Right lobe of liver (tissue), 6 donors: ENCODE measurements at regions not wholly inside any gene's neighbourhood (a gene's known extent, or its start where the extent isn't known, plus 50 kb on each side); places are given as distances from the start of the nearest gene placed in this dataset.

Source experiments
- ATAC-seq, 4 donors: fragments of 200-7000 bp; cut with Tn5 transposase; one replicate each; pipeline ENCODE4 v1.9.1; 2020; ENCODE audit warnings: mild to moderate bottlenecking in 4 of 4, moderate library complexity in 4 of 4
- DNase-seq, 3 donors: peaks; one replicate each; pipeline ENCODE4 v3.0.0-alpha.2; 2020
- H3K27ac ChIP-seq, 3 donors: fragments of 200-600 bp; one replicate each; pipeline ENCODE4 v1.8.0; 2022
- H3K27me3 ChIP-seq, 2 donors: fragments of 200-600 bp; one replicate each; pipeline ENCODE4 v1.8.0; 2022
- H3K36me3 ChIP-seq, 4 donors: fragments of 200-600 bp; sonication (generic) in 1 of 4; one replicate each; pipeline versions ENCODE4 v1.5.1 to v1.8.0; 2017 to 2022; ENCODE audit warnings: control low read depth in 1 of 4
- H3K4me1 ChIP-seq, 4 donors: fragments of 200-600 bp; sonication (generic) in 1 of 4; one replicate each; pipeline versions ENCODE4 v1.5.1 to v1.8.0; 2017 to 2022; ENCODE audit warnings: control low read depth in 1 of 4
- H3K4me3 ChIP-seq, 3 donors: fragments of 200-600 bp; one replicate each; pipeline ENCODE4 v1.8.0; 2022
- H3K9me3 ChIP-seq, 4 donors: fragments of 200-600 bp; sonication (generic) in 1 of 4; one replicate each; pipeline versions ENCODE4 v1.5.1 to v1.8.0; 2017 to 2022; ENCODE audit warnings: control low read depth in 1 of 4
- POLR2A ChIP-seq: fragments of 450-650 bp; IDR thresholded peaks from one replicate; pipeline ENCODE4 v1.6.1; 2017; ENCODE audit warnings: antibody characterized with exemption, mild to moderate bottlenecking
- WGBS: methylation state at CpG from one replicate; pipeline ENCODE4 v1.1.6; 2018; ENCODE audit warnings: low coverage, low lambda C conversion rate; ENCODE audit not compliant: insufficient coverage; ENCODE audit errors: missing lambda C conversion rate; 5-methylcytosine and 5-hydroxymethylcytosine counted together
- intact Hi-C, 2 donors: fragments of 100-400 bp; cut with DNase I; formaldehyde crosslinking; loops; one replicate each; pipeline versions ENCODE4 v1.11.2 to v1.14.1; 2022
- TF ChIP-seq, protein P1 (sequence below), 4 donors: fragments of 200-600 bp in 3 of 4; fragments of 450-650 bp in 1 of 4; IDR thresholded peaks; one replicate each; pipeline versions ENCODE4 v1.5.1 to v1.8.0; 2016 to 2022; ENCODE audit warnings: antibody characterized with exemption in 4 of 4, mild to moderate bottlenecking in 2 of 4
- donor health status: DM: no; HTN: yes; CAD: no.
- donor health status: DM: no; HTN: no; CAD: no.
- donor health status: DM: no; HTN: no; CAD: no.
- donor health status: DM: no; HTN: yes; CAD: no.
- donor health status: DM: no; HTN: yes; CAD: no.

GRCh38 chr2:115939902-115940301 is 1497.5 kb downstream of the DPP10 start:
- TF ChIP-seq, protein P1, sequence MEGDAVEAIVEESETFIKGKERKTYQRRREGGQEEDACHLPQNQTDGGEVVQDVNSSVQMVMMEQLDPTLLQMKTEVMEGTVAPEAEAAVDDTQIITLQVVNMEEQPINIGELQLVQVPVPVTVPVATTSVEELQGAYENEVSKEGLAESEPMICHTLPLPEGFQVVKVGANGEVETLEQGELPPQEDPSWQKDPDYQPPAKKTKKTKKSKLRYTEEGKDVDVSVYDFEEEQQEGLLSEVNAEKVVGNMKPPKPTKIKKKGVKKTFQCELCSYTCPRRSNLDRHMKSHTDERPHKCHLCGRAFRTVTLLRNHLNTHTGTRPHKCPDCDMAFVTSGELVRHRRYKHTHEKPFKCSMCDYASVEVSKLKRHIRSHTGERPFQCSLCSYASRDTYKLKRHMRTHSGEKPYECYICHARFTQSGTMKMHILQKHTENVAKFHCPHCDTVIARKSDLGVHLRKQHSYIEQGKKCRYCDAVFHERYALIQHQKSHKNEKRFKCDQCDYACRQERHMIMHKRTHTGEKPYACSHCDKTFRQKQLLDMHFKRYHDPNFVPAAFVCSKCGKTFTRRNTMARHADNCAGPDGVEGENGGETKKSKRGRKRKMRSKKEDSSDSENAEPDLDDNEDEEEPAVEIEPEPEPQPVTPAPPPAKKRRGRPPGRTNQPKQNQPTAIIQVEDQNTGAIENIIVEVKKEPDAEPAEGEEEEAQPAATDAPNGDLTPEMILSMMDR (IDR thresholded peaks at IDR 0.05): no peak
- TF ChIP-seq POLR2A: no peak
- Histone ChIP-seq H3K4me3 (no peak overlapping the region), H3K36me3 (no peaks in the 10 kb centered on the region), H3K27ac (no peak overlapping the region), H3K9me3 (no peaks in the 10 kb centered on the region), H3K27me3 (no peaks in the 10 kb centered on the region), H3K4me1 (no peaks in the 10 kb centered on the region)
- ATAC-seq: no peak
- DNase-seq: no peak
- intact Hi-C loops: no loop called here
- WGBS: 45% methylated on average over 3 of the region's 3 CpGs

DNA sequence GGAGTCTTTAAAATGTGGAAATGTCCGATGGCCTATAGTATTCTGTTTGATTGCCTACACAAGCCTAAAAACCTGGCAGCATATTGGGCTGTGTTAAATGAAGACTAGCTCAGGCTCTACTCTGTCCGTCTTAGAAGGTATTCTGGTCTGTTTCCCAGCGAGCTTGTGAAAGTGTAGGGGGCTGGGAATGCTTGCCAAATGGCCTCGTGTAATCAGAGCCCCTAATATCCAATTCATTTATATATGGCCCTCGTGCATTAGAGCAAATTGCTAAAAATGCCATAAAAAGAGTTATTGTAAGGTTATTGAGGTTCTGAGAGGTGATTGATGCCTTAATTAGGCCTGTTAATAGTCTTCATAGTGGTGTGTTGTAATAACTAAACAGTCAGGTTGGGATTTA is 1500.4 kb downstream of the DPP10 start:
- Histone ChIP-seq H3K27me3 (no peaks in the 10 kb centered on the region), H3K4me1 (no peaks in the 10 kb centered on the region), H3K27ac (no peak overlapping the region), H3K9me3 (no peaks in the 10 kb centered on the region), H3K36me3 (no peaks in the 10 kb centered on the region), H3K4me3 (no peak overlapping the region)
- intact Hi-C loops: no loop called here
- ATAC-seq (no peak), DNase-seq (no peak)
- TF ChIP-seq POLR2A: no peak
- TF ChIP-seq, protein P1 (IDR thresholded peaks at IDR 0.05): no peak
- 36% methylated on average over 5 of the region's 5 CpGs for WGBS

DNA sequence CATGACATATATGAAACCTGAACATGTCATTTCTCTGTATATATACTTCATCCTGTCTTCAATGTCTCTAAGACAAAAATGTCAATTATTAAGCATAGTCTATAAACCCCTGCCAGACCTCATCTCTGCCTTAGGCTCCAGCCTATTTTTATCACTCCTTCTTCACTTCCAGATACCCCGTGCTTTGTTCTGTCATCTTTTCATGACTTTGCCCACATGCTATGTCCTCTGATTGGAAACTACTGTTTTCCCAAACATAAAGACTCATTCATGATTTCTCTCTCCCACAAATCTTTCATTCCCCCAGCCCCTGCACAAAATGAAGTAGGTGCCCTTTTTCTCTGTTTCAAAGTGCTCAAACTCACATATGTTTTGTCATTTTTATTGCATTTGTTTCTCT is 1503.9 kb downstream of the DPP10 start:
- Histone ChIP-seq H3K36me3 (no peaks in the 10 kb centered on the region), H3K4me1 (no peaks in the 10 kb centered on the region), H3K27ac (no peak overlapping the region), H3K27me3 (no peaks in the 10 kb centered on the region), H3K4me3 (no peak overlapping the region), H3K9me3 (no peaks in the 10 kb centered on the region)
- WGBS: 57% methylated on average over 1 of the region's 1 CpG
- DNase-seq: no peak
- intact Hi-C loops: no loop called here
- no peak for ATAC-seq
- TF ChIP-seq, protein P1 (IDR thresholded peaks at IDR 0.05): no peak
- no peak for TF ChIP-seq POLR2A

DNA sequence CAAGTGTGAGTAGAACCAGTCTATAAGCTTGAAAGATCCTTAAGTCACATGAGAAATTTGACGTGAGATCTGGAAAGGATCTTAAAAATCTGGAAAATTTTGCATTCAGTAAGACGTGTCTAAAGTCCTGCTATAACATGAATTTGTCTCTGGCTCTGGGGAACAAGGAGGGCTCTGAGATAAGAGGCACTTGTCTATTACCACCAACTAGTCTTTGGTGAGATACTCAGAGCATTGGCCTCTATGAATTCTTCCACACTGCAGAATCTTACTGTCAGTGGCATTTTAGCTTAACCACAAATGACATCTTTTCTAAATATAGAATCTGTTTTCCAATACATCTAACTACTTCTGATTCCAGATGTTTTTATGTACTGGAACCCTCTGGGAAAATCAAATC is 1504.5 kb downstream of the DPP10 start:
- WGBS: 70% methylated on average over 2 of the region's 2 CpGs
- no peak for DNase-seq
- H3K9me3 ChIP-seq: no peaks in the 10 kb centered on the region
- TF ChIP-seq POLR2A: no peak
- TF ChIP-seq, protein P1 (IDR thresholded peaks at IDR 0.05): no peak
- no peak overlapping the region for H3K4me3 ChIP-seq
- H3K4me1 ChIP-seq: no peaks in the 10 kb centered on the region
- H3K36me3 ChIP-seq: no peaks in the 10 kb centered on the region
- no peak overlapping the region for H3K27ac ChIP-seq
- no peak for ATAC-seq
- intact Hi-C loops: no loop called here
- no peaks in the 10 kb centered on the region for H3K27me3 ChIP-seq

- DNase-seq (no peak), ATAC-seq (no peak)
- Histone ChIP-seq H3K9me3 (no peaks in the 10 kb centered on the region), H3K4me3 (no peak overlapping the region), H3K36me3 (no peaks in the 10 kb centered on the region), H3K27ac (no peak overlapping the region), H3K27me3 (no peaks in the 10 kb centered on the region), H3K4me1 (no peaks in the 10 kb centered on the region)
- 0% methylated on average over 1 of the region's 1 CpG for WGBS
- TF ChIP-seq, protein P1 (IDR thresholded peaks at IDR 0.05): no peak
- no peak for TF ChIP-seq POLR2A
- intact Hi-C loops: no loop called here
Measured at GRCh38 chr2:115976916-115977315, 1534.5 kb downstream of the DPP10 start.
